Activated CD4-positive, alpha-beta T cell treated with anti-CD3 and anti-CD28 coated beads for 48 hours (primary cell): ENCODE measurements at regions not wholly inside any gene's neighbourhood (a gene's known extent, or its start where the extent isn't known, plus 50 kb on each side); places are given as distances from the start of the nearest gene placed in this dataset.

Experiments used
- DNase-seq: peaks from one replicate; pipeline ENCODE4 v3.0.0-alpha.2; 2020

DNA sequence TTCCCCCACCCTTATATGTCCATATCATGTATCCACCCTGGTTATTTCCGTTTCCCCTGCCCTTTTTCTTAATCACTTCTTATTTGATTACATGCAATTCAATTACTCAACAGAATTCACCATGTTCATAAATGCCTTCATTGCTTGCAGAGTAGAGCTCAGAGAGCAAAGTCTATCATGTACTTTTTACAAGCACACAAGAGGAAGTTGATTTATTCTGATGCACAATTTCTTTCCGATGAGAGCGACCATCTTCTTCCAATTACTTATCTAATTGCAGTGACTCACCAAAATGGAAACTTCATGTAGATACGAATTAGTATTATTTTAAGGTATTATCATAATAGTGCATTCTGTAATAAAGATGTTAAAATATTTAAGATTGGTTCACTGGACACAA is 430.5 kb upstream of the KLF6 start:
- DNase-seq = no peak

DNA sequence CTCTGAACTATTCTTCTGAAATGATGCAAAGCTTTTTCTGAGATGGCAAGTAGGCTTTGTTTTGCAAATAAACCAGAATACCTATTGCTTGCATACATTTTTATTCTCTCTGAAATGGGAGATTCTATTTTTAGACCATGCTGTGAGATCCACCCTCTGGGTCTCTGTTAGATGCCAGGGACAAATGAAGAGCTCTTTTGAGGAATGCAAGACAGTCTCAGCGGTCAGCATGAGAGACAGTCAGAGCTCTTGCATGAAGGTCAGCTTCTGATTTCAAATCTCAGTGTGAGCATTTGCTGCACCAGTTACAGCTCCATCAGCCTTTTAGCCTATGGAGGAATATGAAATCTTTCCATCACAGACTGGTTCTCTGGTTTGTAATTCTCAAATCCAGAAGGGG is 429.9 kb upstream of the KLF6 start:
- DNase-seq = no peak

DNA sequence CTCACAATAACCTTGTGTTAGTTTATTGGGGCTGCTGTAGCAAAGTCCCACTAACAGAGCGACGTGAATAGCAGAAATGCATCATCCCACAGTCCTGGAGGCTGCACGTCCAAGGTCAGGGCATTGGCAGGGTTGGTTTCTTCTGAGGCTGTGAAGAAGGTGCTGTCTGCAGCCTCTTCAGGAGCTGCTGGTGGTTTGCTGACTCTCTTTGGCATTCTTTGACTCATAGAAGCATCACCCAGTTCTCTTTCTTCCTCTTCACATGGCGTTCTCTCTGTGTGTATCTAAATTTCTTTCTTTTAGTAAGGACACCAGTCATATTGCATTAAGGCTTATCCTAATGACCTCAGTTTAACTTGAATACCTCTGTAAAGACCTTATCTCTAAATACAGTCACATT is 428.4 kb upstream of the KLF6 start:
- DNase-seq = no peak

DNA sequence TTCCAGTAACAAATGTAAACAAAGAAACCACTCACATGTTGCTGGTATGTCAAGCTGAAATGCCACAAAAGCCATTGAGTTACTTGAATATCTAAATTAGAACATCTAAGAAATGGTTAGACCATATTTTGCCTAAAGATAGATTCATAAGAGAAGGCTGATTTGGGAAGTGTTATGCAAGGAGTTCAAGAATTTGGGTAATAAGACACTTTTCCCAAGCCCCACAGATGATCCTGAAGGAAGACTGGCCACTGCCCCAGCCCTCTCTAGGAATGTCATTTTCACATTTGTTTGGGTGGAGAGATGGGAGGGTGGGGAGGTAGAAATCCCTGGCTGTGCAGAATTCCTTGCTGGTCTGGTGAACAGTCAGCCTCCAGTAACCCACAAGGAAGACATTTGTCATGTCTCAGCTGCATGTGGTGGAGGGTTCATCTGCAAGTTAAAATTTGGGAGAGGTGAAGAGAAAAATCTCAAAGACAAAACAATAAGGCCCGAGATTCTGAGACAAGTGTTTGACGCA is 427.2 kb upstream of the KLF6 start:
- no peak for DNase-seq

DNA sequence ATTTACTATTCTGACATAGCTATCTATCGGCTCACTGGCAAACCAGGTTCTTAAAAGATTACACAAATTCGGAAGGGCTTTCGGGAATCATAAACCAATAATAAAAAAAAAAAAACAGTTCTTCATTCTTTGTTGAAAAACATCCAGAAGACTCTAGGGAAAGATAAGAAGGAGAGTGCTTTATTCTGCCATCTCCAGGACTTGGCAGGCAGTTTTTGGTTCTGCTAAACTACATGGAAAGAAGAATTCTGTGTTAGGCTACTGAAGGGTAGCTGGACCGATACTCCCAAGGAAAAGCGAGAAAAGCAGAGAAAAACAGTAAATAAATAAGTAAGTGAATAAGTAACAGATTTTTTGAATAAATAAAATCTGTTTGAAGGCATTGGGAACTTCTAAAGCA is 423.5 kb upstream of the KLF6 start:
- DNase-seq = no peak

DNA sequence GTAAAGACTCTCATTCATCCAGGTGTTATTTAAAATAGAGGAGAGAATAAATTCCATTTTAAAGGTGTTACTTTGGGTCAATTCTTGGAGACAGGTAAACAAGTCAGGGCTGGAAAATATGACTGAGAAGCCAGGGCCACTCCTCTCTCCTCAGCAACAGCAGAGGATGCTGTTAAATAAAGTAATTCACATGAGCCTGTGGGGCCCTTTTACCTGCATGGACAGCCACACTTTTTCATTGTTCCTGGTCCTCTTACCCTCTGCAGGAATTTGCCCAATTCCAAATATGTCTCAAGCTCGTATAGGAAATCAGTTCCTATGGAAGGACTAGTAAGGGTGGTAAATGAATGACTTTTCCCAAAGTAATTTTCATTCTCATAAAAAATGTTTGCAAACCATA is 420.1 kb upstream of the KLF6 start:
- no peak for DNase-seq

DNA sequence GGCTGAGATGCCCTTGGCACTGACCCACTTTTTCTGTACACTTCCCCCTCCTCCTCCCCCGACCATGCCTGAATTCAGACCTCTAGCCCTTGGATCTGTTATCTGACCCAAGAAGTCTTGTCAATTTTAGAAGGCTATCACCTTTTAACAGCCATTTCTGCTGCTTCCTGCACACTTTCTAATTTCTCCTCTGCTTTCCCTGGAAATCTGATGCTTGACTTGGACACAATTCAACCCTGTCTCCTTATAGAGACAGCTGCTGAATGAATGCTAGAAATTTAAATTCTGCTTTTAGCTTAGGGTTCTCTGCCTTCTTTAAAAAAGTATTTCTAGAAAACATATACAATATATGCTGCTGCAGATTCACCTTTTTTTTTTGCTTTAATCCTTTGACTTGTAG is 417.9 kb upstream of the KLF6 start:
- no peak for DNase-seq

DNA sequence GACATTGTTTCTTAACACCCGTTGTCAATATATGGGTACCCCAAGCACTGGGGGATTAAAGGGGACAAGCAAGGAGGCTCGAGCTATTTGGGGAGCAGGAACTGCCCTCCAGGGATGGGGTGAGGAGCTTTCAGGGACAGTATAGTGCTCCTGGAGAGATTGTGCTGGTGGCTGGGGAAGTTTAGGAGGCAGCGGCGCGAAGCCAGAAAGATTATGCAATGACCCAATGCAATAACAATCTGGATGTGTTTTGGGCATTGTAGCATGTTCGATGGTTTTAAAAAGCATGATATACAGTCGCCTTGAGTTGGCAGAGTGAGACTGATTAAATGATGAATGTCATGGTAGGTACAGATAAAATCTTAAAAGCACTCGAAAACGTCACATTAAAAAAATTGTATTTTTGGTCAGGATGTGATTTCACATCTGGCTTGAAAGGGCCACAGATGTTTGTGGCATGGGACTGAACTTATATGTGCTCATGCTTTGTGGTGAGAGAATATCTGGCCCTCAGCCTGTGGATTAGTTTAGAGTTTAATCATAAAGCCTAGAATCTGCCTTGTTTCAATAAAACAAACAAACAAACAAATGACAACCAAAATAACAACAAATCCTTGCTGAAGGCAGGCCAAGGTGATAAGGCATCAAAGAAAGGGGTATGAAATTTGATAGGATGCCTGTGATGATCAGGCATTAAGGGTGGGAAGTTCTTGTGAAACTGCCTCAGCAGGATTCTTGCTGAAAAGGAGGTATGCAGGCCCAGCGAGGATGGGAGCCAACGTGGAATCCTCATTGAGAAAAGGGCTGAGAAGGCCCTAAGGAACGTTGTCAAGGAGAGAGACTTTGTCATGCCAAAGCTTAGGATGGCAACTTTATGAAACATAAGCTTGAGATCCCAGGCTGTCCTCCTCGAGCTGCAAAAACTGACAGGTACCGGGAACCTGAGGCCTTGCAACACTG is 417.1 kb upstream of the KLF6 start:
- no peak for DNase-seq

DNA sequence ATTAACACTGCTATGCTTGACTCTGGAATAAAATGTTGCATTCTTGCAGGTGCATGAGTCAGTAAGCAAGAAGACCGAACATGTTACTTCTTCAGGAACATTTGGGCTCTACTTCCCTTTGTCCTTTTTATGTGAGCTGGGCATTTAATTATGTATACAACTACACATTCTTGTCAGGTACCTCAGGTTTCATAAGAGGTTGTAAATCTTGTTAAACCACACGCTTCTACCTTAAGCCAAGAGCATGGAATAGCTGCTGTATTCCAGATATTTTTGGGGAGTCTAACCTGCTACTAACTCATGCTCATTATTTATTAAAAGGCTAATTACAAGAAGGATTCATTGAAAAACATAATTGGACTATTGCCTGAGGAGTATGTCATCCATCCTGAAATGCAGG is 414.2 kb upstream of the KLF6 start:
- DNase-seq = no peak

DNA sequence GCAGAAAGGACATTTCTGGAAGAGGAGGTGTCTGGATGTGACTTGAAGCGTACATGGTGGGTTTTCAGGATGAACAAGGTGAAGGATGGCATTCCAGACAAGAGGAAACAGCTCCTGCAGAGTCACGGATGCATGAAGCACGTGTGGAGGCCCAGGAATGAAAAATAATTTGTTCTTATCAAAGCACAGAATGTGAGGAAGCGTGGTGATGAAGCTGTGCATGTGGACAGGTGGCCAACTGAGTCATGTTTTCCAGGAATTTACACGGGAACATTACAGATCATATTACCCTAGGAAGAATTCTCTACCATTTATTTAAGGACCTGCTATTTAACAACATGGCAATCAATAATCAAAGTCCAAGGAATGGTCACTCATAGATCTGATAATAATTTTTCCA is 413.2 kb upstream of the KLF6 start:
- no peak for DNase-seq

DNA sequence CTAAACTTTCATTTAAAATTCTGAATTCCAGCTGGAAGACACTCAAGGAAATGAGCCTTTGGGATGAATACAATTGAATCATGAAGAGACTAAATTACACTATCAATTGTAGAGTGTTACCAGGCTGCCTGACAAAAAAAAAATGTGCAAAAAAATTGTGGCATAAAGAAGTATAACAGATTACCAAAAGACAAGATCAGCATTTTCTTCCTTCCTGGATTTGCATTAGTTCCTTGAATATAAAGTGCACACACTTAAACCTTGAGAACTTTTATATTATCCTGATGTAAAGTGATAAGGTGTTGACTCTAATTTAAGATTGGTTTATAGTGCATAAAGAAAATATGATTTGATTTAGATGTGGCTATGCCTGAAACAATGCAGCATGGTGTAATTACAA is 412.7 kb upstream of the KLF6 start:
- DNase-seq = no peak

DNA sequence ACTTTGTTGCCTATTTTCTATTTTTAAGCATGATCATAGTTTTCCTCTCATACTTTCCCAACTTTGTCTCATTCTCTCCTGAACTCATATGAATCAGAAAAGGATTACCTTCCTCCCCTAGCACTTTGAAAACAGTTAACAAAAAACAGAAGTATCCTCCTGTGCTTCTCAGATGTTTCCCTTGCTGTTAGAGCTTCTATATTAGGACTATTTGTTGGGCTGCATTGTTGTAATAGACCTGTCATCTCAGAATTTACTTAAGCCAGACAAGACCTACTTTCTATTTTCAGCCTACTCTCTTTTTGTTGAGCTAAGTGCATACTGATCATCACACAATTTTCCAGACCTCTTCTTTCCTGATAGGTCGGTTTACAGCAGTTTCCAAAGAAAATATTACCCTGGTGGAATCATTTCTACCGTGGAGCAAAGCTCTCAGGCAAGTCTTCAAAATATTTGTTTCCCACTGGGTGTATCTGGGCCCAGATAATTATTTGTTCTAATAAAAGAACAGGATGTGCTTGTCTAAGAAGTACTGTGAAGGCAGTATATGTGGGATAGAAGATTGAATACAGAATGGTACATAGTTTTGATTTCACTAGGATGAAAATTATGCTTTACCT is 411.9 kb upstream of the KLF6 start:
- DNase-seq = no peak

DNA sequence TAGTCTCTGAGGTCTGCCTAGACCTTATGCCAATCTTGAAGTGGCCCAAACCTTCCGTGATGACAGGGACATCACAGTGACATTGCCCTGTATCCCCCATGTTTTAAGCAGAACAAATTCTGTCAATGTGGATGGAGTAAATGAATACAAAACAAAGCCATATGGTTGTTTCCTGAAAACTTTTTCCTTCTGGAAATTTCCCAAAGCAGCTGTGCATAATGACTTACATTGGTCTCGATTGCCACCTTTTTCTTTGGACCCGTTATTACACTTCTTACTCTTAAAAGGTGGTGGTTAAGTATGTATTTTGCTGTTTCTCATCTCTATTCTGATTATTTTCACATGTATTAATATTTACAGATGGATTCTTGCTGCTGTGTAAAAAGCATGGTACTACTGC is 411.2 kb upstream of the KLF6 start:
- no peak for DNase-seq

DNA sequence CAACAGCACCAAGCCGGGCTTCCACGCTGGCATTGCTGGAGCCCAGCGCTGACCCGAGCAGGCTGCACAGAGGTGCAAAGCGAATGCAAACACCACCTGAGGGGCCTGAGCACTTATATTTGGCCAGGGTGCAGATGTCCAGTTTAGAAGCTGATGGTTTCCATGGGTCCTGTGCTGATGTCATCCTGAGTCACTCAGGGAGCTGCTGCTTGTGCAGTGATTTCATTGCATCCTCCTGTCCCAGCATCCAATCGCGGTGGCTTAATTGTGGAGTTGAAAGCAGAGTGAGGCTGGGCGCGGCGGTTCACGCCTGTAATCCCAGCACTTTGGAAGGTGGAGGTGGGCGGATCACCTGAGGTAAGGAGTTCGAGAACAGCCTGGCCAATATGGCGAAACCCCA is 410.2 kb upstream of the KLF6 start:
- DNase-seq = no peak

DNA sequence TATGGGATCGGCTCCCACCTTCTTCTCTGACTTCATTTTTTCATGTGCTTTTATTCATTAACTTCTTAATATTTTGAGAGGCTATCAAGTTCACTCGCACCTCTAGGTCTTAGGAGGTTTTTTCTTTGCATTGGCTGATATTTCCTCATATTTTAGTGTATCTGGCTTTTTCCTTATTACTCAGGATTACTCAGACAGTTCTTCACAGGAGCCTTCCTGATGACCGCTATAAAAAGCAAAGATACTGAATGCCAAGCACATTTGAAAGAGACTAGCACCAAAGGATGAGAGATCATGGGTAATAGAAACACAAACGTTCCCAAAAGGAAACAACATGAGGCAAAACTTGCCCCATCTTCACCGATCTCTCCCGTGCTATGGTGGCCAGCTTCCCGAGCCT is 409.2 kb upstream of the KLF6 start:
- no peak for DNase-seq

DNA sequence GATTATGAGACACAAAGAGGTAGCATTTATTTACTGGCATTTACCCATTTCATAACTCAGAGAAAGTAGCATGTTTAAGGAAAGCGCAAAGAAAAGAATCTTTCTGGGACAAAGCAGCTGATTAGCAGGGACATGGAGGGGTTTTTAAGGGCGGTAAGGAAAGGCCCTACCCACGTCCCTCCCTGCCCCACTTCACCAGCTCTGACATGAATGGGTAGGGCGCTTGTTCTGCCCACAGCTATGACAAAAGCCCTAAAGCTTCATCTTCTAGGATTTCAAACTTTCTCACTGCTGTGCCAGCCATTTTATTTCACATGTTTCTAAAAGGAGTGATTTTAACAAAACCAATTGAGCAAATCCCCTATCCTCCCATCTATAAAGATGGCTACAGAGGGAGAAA is 406.9 kb upstream of the KLF6 start:
- no peak for DNase-seq

DNA sequence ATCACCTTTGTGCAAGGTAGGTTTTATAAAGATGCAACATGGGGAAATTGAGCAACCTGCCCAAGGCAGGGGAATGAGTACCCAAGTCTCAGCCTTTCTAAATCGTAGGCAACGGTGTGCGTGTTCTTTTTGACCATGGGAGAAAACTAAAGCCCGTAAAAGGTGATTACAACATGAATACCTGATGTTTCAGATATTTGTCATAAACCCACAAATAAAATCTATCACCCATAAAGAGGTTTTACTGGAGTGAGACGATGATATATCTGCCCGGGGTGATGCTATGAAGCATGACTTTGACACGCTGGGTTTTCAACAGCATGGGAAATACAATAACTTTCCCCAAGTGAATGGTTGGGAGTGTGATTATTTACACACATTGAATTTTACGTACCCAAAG is 406.3 kb upstream of the KLF6 start:
- no peak for DNase-seq

DNA sequence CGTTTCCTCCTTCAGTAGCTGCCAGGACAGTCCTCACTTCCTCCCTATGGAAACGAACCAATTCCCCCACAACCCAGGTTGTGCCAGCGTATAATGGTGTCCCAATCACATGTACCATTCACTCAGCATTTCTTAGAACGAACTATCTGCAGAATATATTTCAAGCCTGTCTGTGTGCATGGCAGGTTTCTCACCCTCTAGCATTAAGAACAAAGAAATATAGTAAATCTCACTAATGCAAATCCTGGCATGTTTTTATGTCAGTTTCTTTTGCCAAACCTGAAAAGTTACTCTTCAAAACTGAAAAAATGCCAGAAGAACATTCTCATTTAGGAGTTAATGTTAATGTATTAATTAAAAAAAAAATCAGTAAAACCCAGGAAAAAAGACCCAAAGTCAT is 405.9 kb upstream of the KLF6 start:
- no peak for DNase-seq

DNA sequence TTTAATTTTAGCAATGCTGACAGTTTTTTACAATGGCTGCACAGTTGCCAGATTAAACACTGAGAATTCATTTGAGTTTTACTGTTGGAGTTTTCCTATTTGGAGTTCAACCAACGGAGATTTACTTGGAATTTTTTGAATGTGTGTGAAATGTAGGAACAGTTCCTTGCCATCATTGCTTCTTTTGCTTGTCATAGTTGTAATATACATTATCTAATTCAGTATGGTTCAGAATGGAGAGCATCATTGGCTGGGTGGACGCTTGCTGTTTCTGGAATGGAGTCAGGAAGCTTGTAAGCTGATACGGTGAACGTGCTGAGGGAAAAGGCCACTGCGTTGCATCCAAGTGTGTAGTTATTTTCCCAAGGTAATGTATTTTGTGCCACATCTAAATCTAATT is 404.3 kb upstream of the KLF6 start:
- no peak for DNase-seq

DNA sequence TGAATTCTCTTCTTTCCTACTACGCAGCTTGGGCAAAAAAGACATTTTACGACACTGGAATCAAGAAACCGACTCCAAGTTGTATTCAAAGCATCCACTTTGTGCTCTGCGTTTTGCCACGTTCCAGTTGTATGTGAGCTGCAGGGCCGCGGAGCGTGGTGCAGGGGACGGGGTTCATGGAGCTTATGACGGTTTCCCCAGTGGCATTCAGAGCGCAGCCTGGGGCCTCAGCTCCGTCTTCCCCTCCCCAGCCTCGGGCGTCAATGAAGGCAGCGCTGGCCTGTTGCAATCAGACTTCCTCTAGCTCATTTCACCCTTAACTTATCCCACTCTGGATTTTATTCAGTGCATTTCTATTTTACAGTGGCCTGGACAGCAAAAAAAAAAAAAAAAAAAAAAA is 403.4 kb upstream of the KLF6 start:
- no peak for DNase-seq

DNA sequence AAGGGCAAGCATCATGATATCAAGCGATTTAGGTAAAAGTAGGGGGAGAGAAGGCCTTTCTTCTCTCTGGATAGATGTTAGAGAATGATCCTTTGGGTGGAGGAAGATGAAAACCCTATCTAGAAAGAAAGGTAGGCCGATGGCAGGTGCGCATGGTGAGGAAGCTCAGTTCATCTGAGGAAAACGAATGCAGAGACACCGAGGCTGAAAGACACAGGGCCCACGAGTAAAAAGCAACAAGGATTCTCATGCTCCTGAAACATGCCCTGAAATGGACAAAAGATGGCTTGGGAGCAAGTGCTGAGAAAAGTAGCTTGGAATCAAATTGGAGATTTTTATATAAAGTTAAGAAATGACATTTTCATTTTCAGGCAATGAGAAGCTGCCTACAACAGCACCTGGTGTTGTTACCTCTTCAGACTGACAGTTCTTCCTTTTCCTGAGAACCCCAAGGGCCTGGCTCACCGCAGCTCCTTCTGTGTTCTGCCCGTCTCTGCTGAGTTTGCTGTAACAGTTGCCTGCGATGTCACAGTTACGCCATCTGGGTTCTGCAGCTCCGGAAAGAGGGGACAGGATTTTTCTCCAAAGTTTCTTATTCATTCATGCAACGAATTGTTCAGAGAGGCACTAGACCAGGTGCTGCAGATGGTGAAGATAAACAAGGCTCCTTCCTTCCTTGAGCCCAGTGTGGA is 402.0 kb upstream of the KLF6 start:
- no peak for DNase-seq

DNA sequence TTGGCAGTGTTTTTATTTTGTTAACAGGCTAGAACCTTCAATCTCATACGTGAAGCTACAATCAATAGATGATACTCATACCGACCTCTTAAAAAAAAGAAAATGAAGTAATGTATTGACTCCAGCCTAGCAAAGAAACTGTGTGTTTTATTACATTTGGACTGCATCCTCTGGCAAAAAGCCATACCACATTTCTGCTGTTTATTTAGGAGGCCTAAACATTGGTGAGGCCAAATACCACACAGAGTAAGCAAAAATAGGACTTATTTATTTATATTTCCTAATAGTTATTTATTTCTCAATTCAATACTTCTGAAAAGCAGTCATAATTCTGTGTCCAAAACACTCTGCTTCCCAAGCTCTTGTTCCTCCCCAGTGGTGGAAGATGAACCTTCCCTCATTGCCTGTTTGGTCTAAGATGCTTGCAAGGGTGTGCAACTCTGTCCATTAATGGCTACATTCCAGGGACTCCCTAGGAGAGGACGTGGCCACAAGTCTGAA is 398.8 kb upstream of the KLF6 start:
- no peak for DNase-seq

DNA sequence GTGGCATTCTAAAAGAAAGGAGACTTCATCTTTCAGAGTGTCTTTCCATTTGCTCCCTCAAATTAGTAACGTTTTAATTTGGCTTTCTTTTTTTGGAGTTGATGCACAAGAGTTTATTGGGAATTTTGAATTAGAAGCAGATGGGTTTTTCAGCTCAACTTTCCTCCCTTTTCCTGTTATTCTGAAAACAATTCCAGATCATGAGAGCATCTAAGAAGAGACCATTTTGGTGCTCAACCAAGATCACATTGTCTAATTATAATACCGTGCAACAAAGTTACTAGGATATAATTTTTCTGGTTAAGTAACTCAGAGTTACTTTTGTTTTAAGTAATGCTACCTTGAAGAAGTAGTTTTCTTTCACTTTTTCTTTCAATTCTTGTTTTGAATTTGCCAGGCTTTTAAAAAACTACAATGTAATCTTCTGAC is 396.6 kb upstream of the KLF6 start:
- DNase-seq = no peak

DNA sequence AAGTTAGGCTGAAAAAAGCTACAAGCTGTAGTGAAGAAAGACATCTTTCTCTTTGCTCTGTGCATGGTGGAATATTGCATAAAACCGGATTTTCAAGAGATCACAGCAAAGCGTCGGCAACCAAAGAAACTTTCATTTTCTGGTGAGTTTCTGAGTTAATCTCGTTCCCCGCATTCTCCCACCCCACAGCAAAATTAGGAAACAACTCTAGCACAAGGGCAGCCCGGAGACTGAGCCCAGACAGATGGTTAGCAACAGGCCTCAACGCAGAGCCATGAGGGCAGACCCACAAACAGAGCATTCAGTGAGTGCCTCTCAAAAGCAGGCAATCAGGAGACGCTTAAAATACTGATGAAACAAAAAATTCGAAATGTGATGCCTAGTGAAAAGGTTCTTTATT is 396.1 kb upstream of the KLF6 start:
- DNase-seq = no peak
